ENCODE measurements at regions not wholly inside any gene's neighbourhood (a gene's known extent, or its start where the extent isn't known, plus 50 kb on each side); places are given as distances from the start of the nearest gene placed in this dataset.

DNA sequence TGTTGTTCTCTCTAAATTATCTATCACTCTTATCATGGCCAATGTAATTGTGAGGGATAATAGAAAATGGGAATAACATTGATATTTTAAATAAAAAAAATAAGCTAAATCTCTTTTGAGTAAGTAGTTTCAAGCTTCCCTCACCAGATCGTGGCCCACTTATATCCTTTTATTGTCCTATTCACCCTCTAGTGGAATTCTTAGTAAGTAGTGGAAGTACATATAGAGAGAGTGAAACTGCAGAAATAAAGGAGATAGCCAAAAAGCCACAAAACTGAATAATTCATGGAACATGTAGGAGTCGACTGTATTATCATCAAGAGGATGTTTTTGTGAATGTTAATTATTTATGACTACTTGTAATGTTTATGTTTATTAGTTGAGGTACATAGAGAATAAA lies 66.1 kb upstream of the DTNA start:
- TF ChIP-seq CTCF (IDR thresholded peaks at IDR 0.05; ENCODE audit: extremely low read depth in 1 of 2, insufficient read depth in 1 of 2, low read depth in 1 of 2, low read length in 2 of 2): no peak
- TF ChIP-seq MAX (IDR thresholded peaks at IDR 0.05; ENCODE audit: insufficient read depth, insufficient read length): no peak
- TF ChIP-seq EZH2 (IDR thresholded peaks at IDR 0.05; ENCODE audit: borderline replicate concordance, low read depth, low read length, severe bottlenecking): no peak
- TF ChIP-seq POLR2AphosphoS5 (IDR thresholded peaks at IDR 0.05; ENCODE audit: insufficient read depth, low read depth, low read length): no peak
- TF ChIP-seq MYC (IDR thresholded peaks at IDR 0.05; ENCODE audit: low read depth, low read length): no peak
- no peak for TF ChIP-seq POLR2A (IDR thresholded peaks at IDR 0.05; ENCODE audit: low read depth, low read length)

Data from endothelial cell of umbilical vein (primary cell).